Caco-2 (cell line): ENCODE measurements at regions not wholly inside any gene's neighbourhood (a gene's known extent, or its start where the extent isn't known, plus 50 kb on each side); places are given as distances from the start of the nearest gene placed in this dataset.

Source experiments
- BruUV-seq: library from RNA; stranded (reverse); fragments of 400-500 nt; replicated peaks from 2 replicates; lab custom pipeline; 2021; lab: Mats Ljungman, UMichigan
- CTCF ChIA-PET: fragments of 300-600 bp; sonication (Branson Sonifier 250); formaldehyde crosslinking; loops from one replicate; lab custom pipeline; 2022; ENCODE audit warnings: antibody characterized with exemption; lab: Charles Lee
- POLR2A ChIA-PET: fragments of 300-600 bp; sonication (Branson Sonifier 250); formaldehyde crosslinking; loops from one replicate; lab custom pipeline; 2022; ENCODE audit warnings: antibody characterized with exemption; lab: Charles Lee
- DNase-seq, 2 experiments: peaks; one replicate each; pipeline versions ENCODE4 v3.0.0 to v3.0.0-alpha.2; 2020 to 2022
- H3K27me3 ChIP-seq: replicated peaks from 2 replicates; pipeline ENCODE4 v1.6.0; 2011; ENCODE audit warnings: low read length; ENCODE audit not compliant: control insufficient read depth, insufficient read depth
- H3K36me3 ChIP-seq: 2 replicates; pipeline ENCODE4 v1.5.1; 2011; ENCODE audit warnings: low read length; ENCODE audit not compliant: control insufficient read depth, insufficient read depth
- H3K4me1 ChIP-seq: fragments of 250-450 bp; sonication (Bioruptor Pico); 2 replicates; pipeline ENCODE4 v1.5.1; 2020; ENCODE audit warnings: mild to moderate bottlenecking
- H3K4me3 ChIP-seq: 2 replicates; pipeline ENCODE4 v1.5.1; 2011; ENCODE audit warnings: low read depth, mild to moderate bottlenecking, control low read depth, low read length
- H3K9me3 ChIP-seq: fragments of 250-450 bp; sonication (Bioruptor Pico); 2 replicates; pipeline ENCODE4 v1.5.1; 2020; ENCODE audit warnings: mild to moderate bottlenecking, moderate library complexity
- H3K27ac Mint-ChIP-seq: one replicate; pipeline ENCODE4 v1.8.0; 2022; ENCODE audit warnings: mixed read lengths; ENCODE audit not compliant: unreplicated experiment
- H3K27me3 Mint-ChIP-seq: one replicate; pipeline ENCODE4 v1.8.0; 2022; ENCODE audit warnings: mixed read lengths; ENCODE audit not compliant: insufficient read depth, unreplicated experiment
- H3K36me3 Mint-ChIP-seq: one replicate; pipeline ENCODE4 v1.8.0; 2022; ENCODE audit warnings: mild to moderate bottlenecking, mixed read lengths; ENCODE audit not compliant: insufficient read depth, unreplicated experiment
- H3K4me1 Mint-ChIP-seq: one replicate; pipeline ENCODE4 v1.8.0; 2022; ENCODE audit warnings: low read depth, mixed read lengths; ENCODE audit not compliant: unreplicated experiment
- H3K4me3 Mint-ChIP-seq: one replicate; pipeline ENCODE4 v1.8.0; 2022; ENCODE audit warnings: mild to moderate bottlenecking, moderate library complexity, mixed read lengths; ENCODE audit not compliant: unreplicated experiment
- H3K9me3 Mint-ChIP-seq: one replicate; pipeline ENCODE4 v1.8.0; 2022; ENCODE audit warnings: mixed read lengths; ENCODE audit not compliant: unreplicated experiment
- intact Hi-C: fragments of 100-400 bp; cut with micrococcal nuclease; formaldehyde crosslinking; loops from one replicate; pipeline ENCODE4 v1.10.0; 2022; ENCODE audit not compliant: unreplicated experiment
- TF ChIP-seq, protein P1 (sequence below), 2 experiments: fragments of 200-600 bp in 1 of 2; IDR thresholded peaks; 1 replicate in 1 of 2; 2 replicates in 1 of 2; pipeline versions ENCODE4 v1.5.1 to v1.8.0; 2011 to 2022; ENCODE audit warnings: antibody characterized with exemption in 1 of 2, control low read depth in 1 of 2, inconsistent platforms in 1 of 2, low read depth in 1 of 2, low read length in 1 of 2, mild to moderate bottlenecking in 1 of 2, moderate library complexity in 1 of 2; ENCODE audit not compliant: insufficient read depth in 1 of 2, severe bottlenecking in 1 of 2, unreplicated experiment in 1 of 2

DNA sequence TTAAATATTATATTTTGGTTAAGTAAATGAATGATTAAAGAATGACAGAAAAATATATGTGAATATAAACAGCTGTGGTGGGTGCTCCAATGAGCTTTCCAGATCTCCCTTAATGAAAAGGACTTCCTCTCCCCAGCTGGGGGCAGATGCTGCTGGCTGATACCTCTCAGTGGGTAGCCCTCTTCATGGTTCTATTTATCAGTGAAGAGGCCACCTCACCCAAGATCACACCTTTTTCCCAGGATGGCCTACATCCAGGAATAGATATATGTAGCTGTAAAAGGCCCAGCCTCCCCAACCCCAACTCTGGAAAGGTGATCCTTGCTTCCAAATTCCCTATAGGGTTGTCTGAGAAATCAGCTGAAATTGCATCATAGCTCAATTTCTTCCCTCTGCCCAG, 135.2 kb upstream of the ACVR2A start:
- H3K36me3 ChIP-seq, result no peaks in the 10 kb centered on the region
- Mint-ChIP-seq H3K4me3 (no peak overlapping the region), H3K9me3 (peaks cover 21% of the 10 kb centered on the region), H3K27me3 (no peaks in the 10 kb centered on the region), H3K27ac (no peak overlapping the region), H3K4me1 (peaks cover 13% of the 10 kb centered on the region), H3K36me3 (no peaks in the 10 kb centered on the region)
- no peaks in the 10 kb centered on the region for H3K9me3 ChIP-seq
- H3K4me1 ChIP-seq, result no peaks in the 10 kb centered on the region
- no peak overlapping the region for H3K4me3 ChIP-seq
- TF ChIP-seq, protein P1, sequence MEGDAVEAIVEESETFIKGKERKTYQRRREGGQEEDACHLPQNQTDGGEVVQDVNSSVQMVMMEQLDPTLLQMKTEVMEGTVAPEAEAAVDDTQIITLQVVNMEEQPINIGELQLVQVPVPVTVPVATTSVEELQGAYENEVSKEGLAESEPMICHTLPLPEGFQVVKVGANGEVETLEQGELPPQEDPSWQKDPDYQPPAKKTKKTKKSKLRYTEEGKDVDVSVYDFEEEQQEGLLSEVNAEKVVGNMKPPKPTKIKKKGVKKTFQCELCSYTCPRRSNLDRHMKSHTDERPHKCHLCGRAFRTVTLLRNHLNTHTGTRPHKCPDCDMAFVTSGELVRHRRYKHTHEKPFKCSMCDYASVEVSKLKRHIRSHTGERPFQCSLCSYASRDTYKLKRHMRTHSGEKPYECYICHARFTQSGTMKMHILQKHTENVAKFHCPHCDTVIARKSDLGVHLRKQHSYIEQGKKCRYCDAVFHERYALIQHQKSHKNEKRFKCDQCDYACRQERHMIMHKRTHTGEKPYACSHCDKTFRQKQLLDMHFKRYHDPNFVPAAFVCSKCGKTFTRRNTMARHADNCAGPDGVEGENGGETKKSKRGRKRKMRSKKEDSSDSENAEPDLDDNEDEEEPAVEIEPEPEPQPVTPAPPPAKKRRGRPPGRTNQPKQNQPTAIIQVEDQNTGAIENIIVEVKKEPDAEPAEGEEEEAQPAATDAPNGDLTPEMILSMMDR (IDR thresholded peaks at IDR 0.05; ENCODE audit: insufficient read depth in 1 of 2, low read depth in 1 of 2, low read length in 1 of 2, severe bottlenecking in 1 of 2, unreplicated experiment in 1 of 2), result no peak
- no peak for DNase-seq
- CTCF ChIA-PET, result interaction anchor here (1.1 kb wide), 1 partner anchor 201 kb away, joined by 3 read pairs; no protein-coding TSS in a partner anchor
- no peaks in the 10 kb centered on the region for H3K27me3 ChIP-seq
- BruUV-seq, result no TSS peak
- intact Hi-C loops, result no loop called here
- POLR2A ChIA-PET, result no interaction called here

DNA sequence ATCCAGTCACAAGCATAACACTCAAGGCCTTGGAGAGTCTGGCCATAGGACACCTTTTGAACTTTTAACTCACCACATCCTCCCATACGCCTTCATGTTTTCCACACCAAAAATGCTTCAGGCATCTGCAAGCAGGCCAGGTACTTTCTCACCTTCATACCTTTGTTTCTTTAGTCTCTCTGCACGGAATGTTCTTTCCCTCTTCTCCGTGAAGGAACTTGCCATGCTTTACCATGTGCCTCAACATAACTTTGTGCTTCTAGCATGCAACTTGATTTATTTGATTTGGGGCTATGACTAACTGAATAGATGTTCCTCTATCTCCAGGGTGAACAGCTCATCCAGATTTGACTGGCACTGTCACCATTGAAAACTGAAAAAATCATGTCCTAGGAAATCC, 141.7 kb upstream of the ACVR2A start:
- DNase-seq, result no peak
- Histone ChIP-seq H3K4me3 (no peak overlapping the region), H3K9me3 (no peaks in the 10 kb centered on the region), H3K27me3 (no peaks in the 10 kb centered on the region), H3K36me3 (no peaks in the 10 kb centered on the region), H3K4me1 (no peaks in the 10 kb centered on the region)
- no peak overlapping the region for H3K4me3 Mint-ChIP-seq
- H3K9me3 Mint-ChIP-seq, result no peaks in the 10 kb centered on the region
- H3K4me1 Mint-ChIP-seq, result peaks cover 5% of the 10 kb centered on the region
- BruUV-seq, result no TSS peak
- ChIA-PET POLR2A (no interaction called here), CTCF (no interaction called here)
- H3K36me3 Mint-ChIP-seq, result no peaks in the 10 kb centered on the region
- no peak overlapping the region for H3K27ac Mint-ChIP-seq
- intact Hi-C loops, result no loop called here
- H3K27me3 Mint-ChIP-seq, result no peaks in the 10 kb centered on the region
- TF ChIP-seq, protein P1 (IDR thresholded peaks at IDR 0.05; ENCODE audit: insufficient read depth in 1 of 2, low read depth in 1 of 2, low read length in 1 of 2, severe bottlenecking in 1 of 2, unreplicated experiment in 1 of 2), result no peak

DNA sequence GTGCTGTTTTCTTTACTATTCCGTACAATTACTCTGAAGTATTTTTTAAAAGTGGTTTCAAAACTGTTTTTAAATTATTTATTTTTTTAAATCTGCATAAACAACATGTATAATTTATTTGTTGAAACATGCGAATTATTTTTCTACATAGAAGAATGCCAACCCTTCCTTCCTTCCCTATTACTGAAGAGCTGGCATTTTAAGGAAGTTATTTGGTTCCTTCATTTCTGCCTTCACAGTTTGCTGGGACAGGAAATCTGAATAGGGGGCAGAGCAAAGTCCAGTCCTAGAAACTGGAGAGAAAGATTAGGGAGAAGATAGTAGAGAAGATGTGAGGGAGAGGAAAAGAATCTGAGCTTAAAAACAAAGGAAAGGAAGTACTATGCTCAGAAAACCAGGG, 146.7 kb upstream of the ACVR2A start:
- Mint-ChIP-seq H3K4me3 (no peak overlapping the region), H3K9me3 (no peaks in the 10 kb centered on the region), H3K27ac (no peak overlapping the region), H3K36me3 (no peaks in the 10 kb centered on the region), H3K27me3 (no peaks in the 10 kb centered on the region), H3K4me1 (peaks cover 7% of the 10 kb centered on the region)
- no peak overlapping the region for H3K4me3 ChIP-seq
- DNase-seq, result no peak
- H3K27me3 ChIP-seq, result no peaks in the 10 kb centered on the region
- intact Hi-C loops, result no loop called here
- H3K36me3 ChIP-seq, result no peaks in the 10 kb centered on the region
- ChIA-PET CTCF (no interaction called here), POLR2A (interaction anchor here (0.7 kb wide), 1 partner anchor 684 kb away, joined by 4 read pairs; no protein-coding TSS in a partner anchor)
- TF ChIP-seq, protein P1 (IDR thresholded peaks at IDR 0.05; ENCODE audit: insufficient read depth in 1 of 2, low read depth in 1 of 2, low read length in 1 of 2, severe bottlenecking in 1 of 2, unreplicated experiment in 1 of 2), result no peak
- no peaks in the 10 kb centered on the region for H3K9me3 ChIP-seq
- peaks cover 14% of the 10 kb centered on the region; the same call in 1 of the 2 replicates for H3K4me1 ChIP-seq
- no TSS peak for BruUV-seq
